PC-9 (cell line): ENCODE measurements at regions not wholly inside any gene's neighbourhood (a gene's known extent, or its start where the extent isn't known, plus 50 kb on each side); places are given as distances from the start of the nearest gene placed in this dataset.

Experiments
- BruUV-seq: library from RNA; stranded (reverse); fragments of 400-500 nt; replicated peaks from 2 replicates; lab custom pipeline; 2021; lab: Mats Ljungman, UMichigan
- CTCF ChIA-PET: fragments of 300-600 bp; sonication (Branson Sonifier 250); formaldehyde crosslinking; loops from one replicate; lab custom pipeline; 2022; ENCODE audit warnings: antibody characterized with exemption; lab: Charles Lee
- POLR2A ChIA-PET: fragments of 300-600 bp; sonication (Branson Sonifier 250); formaldehyde crosslinking; loops from one replicate; lab custom pipeline; 2022; ENCODE audit warnings: antibody characterized with exemption; ENCODE audit not compliant: unreplicated experiment; lab: Charles Lee
- DNase-seq, 2 experiments: peaks; one replicate each; pipeline versions ENCODE4 v3.0.0 to v3.0.0-alpha.2; 2015 to 2022; ENCODE audit warnings: mixed read lengths in 1 of 2
- H2AFZ ChIP-seq: fragments of 200-600 bp; sonication (generic); 2 replicates; pipeline ENCODE4 v1.8.1; 2017; ENCODE audit warnings: antibody characterized with exemption
- H3F3A ChIP-seq: fragments of 200-600 bp; sonication (generic); 2 replicates; pipeline ENCODE4 v1.8.1; 2017; ENCODE audit warnings: antibody characterized with exemption, mild to moderate bottlenecking, low read depth; ENCODE audit not compliant: insufficient read depth
- H3K27ac ChIP-seq: fragments of 200-600 bp; sonication (generic); 2 replicates; pipeline ENCODE4 v1.6.1; 2016; ENCODE audit warnings: mixed run types
- H3K27me3 ChIP-seq: fragments of 200-600 bp; sonication (generic); 2 replicates; pipeline ENCODE4 v1.6.1; 2016; ENCODE audit warnings: low read depth, mixed run types; ENCODE audit not compliant: insufficient read depth
- H3K36me3 ChIP-seq: fragments of 200-600 bp; sonication (generic); 2 replicates; pipeline ENCODE4 v1.6.1; 2016; ENCODE audit warnings: low read depth, mixed run types
- H3K4me1 ChIP-seq: fragments of 200-600 bp; sonication (generic); replicated peaks from 2 replicates; pipeline ENCODE4 v1.6.1; 2016; ENCODE audit warnings: mixed run types; ENCODE audit not compliant: insufficient read depth
- H3K4me2 ChIP-seq: fragments of 200-600 bp; sonication (generic); 2 replicates; pipeline ENCODE4 v1.6.1; 2017; ENCODE audit warnings: mixed run types
- H3K4me3 ChIP-seq: fragments of 200-600 bp; sonication (generic); 2 replicates; pipeline ENCODE4 v1.6.1; 2016; ENCODE audit warnings: mixed run types
- H3K79me2 ChIP-seq: fragments of 200-600 bp; sonication (generic); 2 replicates; pipeline ENCODE4 v1.6.1; 2017; ENCODE audit warnings: low read depth, mixed run types
- H3K9me2 ChIP-seq: fragments of 200-600 bp; sonication (generic); 2 replicates; pipeline ENCODE4 v1.8.1; 2017; ENCODE audit warnings: mild to moderate bottlenecking; ENCODE audit not compliant: insufficient read depth
- H3K9me3 ChIP-seq: fragments of 200-600 bp; sonication (generic); 2 replicates; pipeline ENCODE4 v1.8.1; 2016; ENCODE audit warnings: low read depth; ENCODE audit not compliant: insufficient read depth
- H4K20me1 ChIP-seq: fragments of 200-600 bp; sonication (generic); 2 replicates; pipeline ENCODE4 v1.8.1; 2017; ENCODE audit not compliant: insufficient read depth
- CTCF ChIP-seq: fragments of 200-600 bp; sonication (generic); conservative IDR thresholded peaks from 2 replicates; pipeline ENCODE4 v1.6.1; 2017; ENCODE audit warnings: mixed run types, antibody characterized with exemption, mild to moderate bottlenecking, moderate library complexity
- EZH2 ChIP-seq: fragments of 200-600 bp; sonication (generic); IDR thresholded peaks from 2 replicates; pipeline ENCODE4 v1.8.0; 2017; ENCODE audit warnings: antibody characterized with exemption, low read depth
- intact Hi-C: fragments of 100-400 bp; cut with micrococcal nuclease; formaldehyde crosslinking; loops from one replicate; pipeline ENCODE4 v1.10.0; 2022; ENCODE audit not compliant: unreplicated experiment

GRCh38 chr2:216799873-216800431, 59.9 kb downstream of the TNP1 start:
- H3F3A ChIP-seq, result no peaks in the 10 kb centered on the region

GRCh38 chr2:216796115-216796840, 63.6 kb downstream of the TNP1 start:
- Histone ChIP-seq H4K20me1 (no peaks in the 10 kb centered on the region), H3F3A (peaks cover 8% of the 10 kb centered on the region; the same call in 1 of the 2 replicates), H2AFZ (no peak overlapping the region), H3K27ac (no peak overlapping the region), H3K79me2 (no peaks in the 10 kb centered on the region), H3K36me3 (no peaks in the 10 kb centered on the region), H3K4me2 (no peak overlapping the region), H3K27me3 (no peaks in the 10 kb centered on the region), H3K4me1 (peaks cover 9% of the 10 kb centered on the region), H3K4me3 (no peak overlapping the region), H3K9me2 (no peaks in the 10 kb centered on the region), H3K9me3 (no peaks in the 10 kb centered on the region)
- intact Hi-C loops, result no loop called here
- ChIA-PET POLR2A (no interaction called here), CTCF (no interaction called here)
- TF ChIP-seq EZH2 (no peak), CTCF (no peak)
- BruUV-seq, result no TSS peak
- no peak for DNase-seq

More at GRCh38 chr2:216799873-216800431, 59.9 kb downstream of the TNP1 start:
- Histone ChIP-seq H3K27ac (no peak overlapping the region), H3K4me3 (no peak overlapping the region), H2AFZ (no peak overlapping the region), H3K79me2 (no peaks in the 10 kb centered on the region), H3K9me3 (no peaks in the 10 kb centered on the region), H3K27me3 (no peaks in the 10 kb centered on the region), H3K4me2 (no peak overlapping the region), H4K20me1 (no peaks in the 10 kb centered on the region), H3K4me1 (no peaks in the 10 kb centered on the region), H3K36me3 (no peaks in the 10 kb centered on the region), H3K9me2 (no peaks in the 10 kb centered on the region)
- no TSS peak for BruUV-seq
- CTCF ChIA-PET, result no interaction called here
- TF ChIP-seq CTCF, result no peak
- no peak for TF ChIP-seq EZH2
- intact Hi-C loops, result no loop called here
- DNase-seq, result no peak
- POLR2A ChIA-PET, result no interaction called here

GRCh38 chr2:216793386-216793785, 66.5 kb downstream of the TNP1 start:
- TF ChIP-seq EZH2, result no peak
- no peak for TF ChIP-seq CTCF
- H3K4me1 ChIP-seq, result peaks cover 10% of the 10 kb centered on the region
- ChIA-PET POLR2A (no interaction called here), CTCF (interaction anchor here (1.5 kb wide), 1 partner anchor 19 kb away, joined by 5 read pairs; no protein-coding TSS in a partner anchor)
- no peaks in the 10 kb centered on the region for H3K79me2 ChIP-seq
- H3K4me2 ChIP-seq, result no peak overlapping the region
- BruUV-seq, result no TSS peak
- no peak overlapping the region for H3K4me3 ChIP-seq
- H2AFZ ChIP-seq, result no peak overlapping the region
- no peaks in the 10 kb centered on the region for H4K20me1 ChIP-seq
- DNase-seq, result no peak
- no peaks in the 10 kb centered on the region for H3K9me2 ChIP-seq
- peaks cover 8% of the 10 kb centered on the region; the same call in 1 of the 2 replicates for H3F3A ChIP-seq
- H3K36me3 ChIP-seq, result no peaks in the 10 kb centered on the region
- intact Hi-C loops, result loop anchor here (5.0 kb wide), 1 partner anchor 96 kb away; the partner anchor contains the start of gene IGFBP5
- H3K9me3 ChIP-seq, result no peaks in the 10 kb centered on the region
- no peaks in the 10 kb centered on the region for H3K27me3 ChIP-seq
- H3K27ac ChIP-seq, result no peak overlapping the region
